Prostate gland (tissue), 2 donors: ENCODE measurements at regions not wholly inside any gene's neighbourhood (a gene's known extent, or its start where the extent isn't known, plus 50 kb on each side); places are given as distances from the start of the nearest gene placed in this dataset.

Experiments used
- CTCF ChIP-seq, 4 experiments: fragments of 200-600 bp in 2 of 4; fragments of 450-650 bp in 2 of 4; sonication (generic) in 2 of 4; IDR thresholded peaks; 1 replicate in 3 of 4; 2 replicates in 1 of 4; pipeline ENCODE4 v1.5.1; 2016 to 2019; ENCODE audit warnings: antibody characterized with exemption in 4 of 4, mild to moderate bottlenecking in 2 of 4, moderate library complexity in 2 of 4
- POLR2A ChIP-seq: fragments of 450-650 bp; IDR thresholded peaks from one replicate; pipeline ENCODE4 v1.6.1; 2016; ENCODE audit warnings: antibody characterized with exemption, mild to moderate bottlenecking
- POLR2AphosphoS5 ChIP-seq: sonication (generic); formaldehyde crosslinking; IDR thresholded peaks from one replicate; pipeline ENCODE4 v1.6.1; 2017; ENCODE audit warnings: antibody characterized with exemption

GRCh38 chr20:18922898-18923297 is 109.3 kb downstream of the SCP2D1 start:
- TF ChIP-seq CTCF (IDR thresholded peaks at IDR 0.05) (no peak), POLR2AphosphoS5 (no peak), POLR2A (no peak)
